ENCODE measurements at regions not wholly inside any gene's neighbourhood (a gene's known extent, or its start where the extent isn't known, plus 50 kb on each side); places are given as distances from the start of the nearest gene placed in this dataset.

GRCh38 chr6:155883334-155883731 is 427.7 kb upstream of the NOX3 start:
- no peak overlapping the region for H3K4me3 ChIP-seq (ENCODE audit: low read depth in 1 of 2, low read length in 1 of 2)
- no peaks in the 10 kb centered on the region for H3K9me3 ChIP-seq
- no peak for TF ChIP-seq CTCF (IDR thresholded peaks at IDR 0.05)
- no peak overlapping the region for H3K27ac ChIP-seq
- H3K4me1 ChIP-seq (ENCODE audit: control insufficient read depth in 1 of 2, insufficient read depth in 1 of 2, low read depth in 1 of 2, low read length in 1 of 2) = no peaks in the 10 kb centered on the region
- no peaks in the 10 kb centered on the region for H3K36me3 ChIP-seq
- no peaks in the 10 kb centered on the region for H3K27me3 ChIP-seq

- Histone ChIP-seq H3K27me3 (no peaks in the 10 kb centered on the region), H3K27ac (no peak overlapping the region), H3K4me3 (ENCODE audit: low read depth in 1 of 2, low read length in 1 of 2) (no peak overlapping the region), H3K9me3 (no peaks in the 10 kb centered on the region), H3K36me3 (no peaks in the 10 kb centered on the region), H3K4me1 (ENCODE audit: control insufficient read depth in 1 of 2, insufficient read depth in 1 of 2, low read depth in 1 of 2, low read length in 1 of 2) (no peaks in the 10 kb centered on the region)
- no peak for TF ChIP-seq CTCF (IDR thresholded peaks at IDR 0.05)
Observed at GRCh38 chr6:155882527-155883333, 427.1 kb upstream of the NOX3 start.

- Histone ChIP-seq H3K4me3 (ENCODE audit: low read depth in 1 of 2, low read length in 1 of 2) (no peak overlapping the region), H3K9me3 (no peaks in the 10 kb centered on the region), H3K27me3 (no peaks in the 10 kb centered on the region), H3K27ac (no peak overlapping the region), H3K4me1 (ENCODE audit: control insufficient read depth in 1 of 2, insufficient read depth in 1 of 2, low read depth in 1 of 2, low read length in 1 of 2) (no peaks in the 10 kb centered on the region), H3K36me3 (no peaks in the 10 kb centered on the region)
- no peak for TF ChIP-seq CTCF (IDR thresholded peaks at IDR 0.05)
Observed at GRCh38 chr6:155881826-155882526, 426.3 kb upstream of the NOX3 start.

GRCh38 chr6:155880900-155881299 is 425.3 kb upstream of the NOX3 start:
- no peak for TF ChIP-seq CTCF (IDR thresholded peaks at IDR 0.05)
- Histone ChIP-seq H3K27me3 (no peaks in the 10 kb centered on the region), H3K9me3 (no peaks in the 10 kb centered on the region), H3K4me1 (ENCODE audit: control insufficient read depth in 1 of 2, insufficient read depth in 1 of 2, low read depth in 1 of 2, low read length in 1 of 2) (no peaks in the 10 kb centered on the region), H3K4me3 (ENCODE audit: low read depth in 1 of 2, low read length in 1 of 2) (no peak overlapping the region), H3K27ac (no peak overlapping the region), H3K36me3 (no peaks in the 10 kb centered on the region)

- no peaks in the 10 kb centered on the region for H3K4me1 ChIP-seq (ENCODE audit: control insufficient read depth in 1 of 2, insufficient read depth in 1 of 2, low read depth in 1 of 2, low read length in 1 of 2)
- no peaks in the 10 kb centered on the region for H3K9me3 ChIP-seq
- H3K36me3 ChIP-seq = no peaks in the 10 kb centered on the region
- H3K27ac ChIP-seq = no peak overlapping the region
- H3K4me3 ChIP-seq (ENCODE audit: low read depth in 1 of 2, low read length in 1 of 2) = no peak overlapping the region
- TF ChIP-seq CTCF (IDR thresholded peaks at IDR 0.05) = no peak
- H3K27me3 ChIP-seq = no peaks in the 10 kb centered on the region
Observed at GRCh38 chr6:155872961-155873360, 417.3 kb upstream of the NOX3 start.
